ENCODE measurements at regions not wholly inside any gene's neighbourhood (a gene's known extent, or its start where the extent isn't known, plus 50 kb on each side); places are given as distances from the start of the nearest gene placed in this dataset.

- no peak for TF ChIP-seq ZNF462 (CRISPR knock-in tag; IDR thresholded peaks at IDR 0.05)
- no peak for TF ChIP-seq JUNB (IDR thresholded peaks at IDR 0.05; ENCODE audit: unreplicated experiment)
- TF ChIP-seq ETS1 (IDR thresholded peaks at IDR 0.05), result no peak
- TF ChIP-seq POLR2AphosphoS5 (IDR thresholded peaks at IDR 0.05; ENCODE audit: low read depth), result no peak
- TF ChIP-seq ZNF331 (CRISPR knock-in tag; IDR thresholded peaks at IDR 0.05; ENCODE audit: low read depth), result no peak
- no peak for TF ChIP-seq EZH2phosphoT487 (IDR thresholded peaks at IDR 0.05; ENCODE audit: unreplicated experiment)
- TF ChIP-seq STAT1 (IDR thresholded peaks at IDR 0.05; ENCODE audit: unreplicated experiment), result no peak
Measured at GRCh38 chr1:184813528-184814089, 59.0 kb upstream of the EDEM3 start (continued).

DNA sequence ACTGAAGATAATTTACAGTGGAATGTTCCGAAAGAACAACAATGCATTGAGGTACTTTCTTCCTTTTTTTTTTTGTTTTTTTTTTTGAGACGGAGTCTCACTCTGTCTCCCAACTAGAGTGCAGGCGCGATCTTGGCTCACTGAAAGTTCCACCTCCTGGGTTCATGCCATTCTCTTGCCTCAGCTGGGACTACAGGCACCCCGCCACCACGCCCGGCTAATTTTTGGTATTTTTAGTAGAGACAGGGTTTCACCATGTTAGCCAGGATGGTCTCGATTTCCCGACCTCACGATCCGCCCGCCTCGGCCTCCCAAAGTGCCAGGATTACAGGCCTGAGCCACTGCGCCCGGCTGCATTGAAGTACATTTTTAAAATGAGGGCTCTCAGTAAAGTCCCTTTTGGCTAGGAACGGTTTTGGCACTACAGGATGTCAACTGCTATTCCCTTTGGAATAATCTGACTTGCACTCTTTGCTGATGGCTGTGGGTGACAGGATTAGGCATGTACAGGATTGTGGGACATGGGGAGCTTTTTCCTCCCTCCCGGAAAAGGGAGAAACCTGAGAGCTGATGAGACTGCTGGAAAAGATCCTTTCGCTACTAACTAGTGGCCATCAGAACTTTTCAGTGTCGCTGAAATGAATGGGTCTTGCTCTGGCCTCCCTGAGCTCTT lies 56.9 kb upstream of the EDEM3 start:
- no peak overlapping the region for H2AFZ ChIP-seq
- Mint-ChIP-seq H3K4me1 (no peaks in the 10 kb centered on the region), H3K27ac (no peak overlapping the region), H3K36me3 (ENCODE audit: low read depth) (peaks cover 59% of the 10 kb centered on the region), H3K27me3 (ENCODE audit: insufficient read depth, low read depth, poor library complexity) (no peaks in the 10 kb centered on the region), H3K9me3 (peaks cover 45% of the 10 kb centered on the region), H3K4me3 (no peak overlapping the region)
- DNase-seq (ENCODE audit: low spot score) (no peak), ATAC-seq (no peak)
- H3K9me2 ChIP-seq (ENCODE audit: insufficient read depth), result no peaks in the 10 kb centered on the region
- H4K20me1 ChIP-seq (replicated peaks; ENCODE audit: insufficient read depth), result no peaks in the 10 kb centered on the region
- no peak overlapping the region for H3K27ac ChIP-seq (ENCODE audit: low read depth)
- no peak for TF ChIP-seq EZH2phosphoT487 (IDR thresholded peaks at IDR 0.05; ENCODE audit: unreplicated experiment)
- TF ChIP-seq, protein P1, sequence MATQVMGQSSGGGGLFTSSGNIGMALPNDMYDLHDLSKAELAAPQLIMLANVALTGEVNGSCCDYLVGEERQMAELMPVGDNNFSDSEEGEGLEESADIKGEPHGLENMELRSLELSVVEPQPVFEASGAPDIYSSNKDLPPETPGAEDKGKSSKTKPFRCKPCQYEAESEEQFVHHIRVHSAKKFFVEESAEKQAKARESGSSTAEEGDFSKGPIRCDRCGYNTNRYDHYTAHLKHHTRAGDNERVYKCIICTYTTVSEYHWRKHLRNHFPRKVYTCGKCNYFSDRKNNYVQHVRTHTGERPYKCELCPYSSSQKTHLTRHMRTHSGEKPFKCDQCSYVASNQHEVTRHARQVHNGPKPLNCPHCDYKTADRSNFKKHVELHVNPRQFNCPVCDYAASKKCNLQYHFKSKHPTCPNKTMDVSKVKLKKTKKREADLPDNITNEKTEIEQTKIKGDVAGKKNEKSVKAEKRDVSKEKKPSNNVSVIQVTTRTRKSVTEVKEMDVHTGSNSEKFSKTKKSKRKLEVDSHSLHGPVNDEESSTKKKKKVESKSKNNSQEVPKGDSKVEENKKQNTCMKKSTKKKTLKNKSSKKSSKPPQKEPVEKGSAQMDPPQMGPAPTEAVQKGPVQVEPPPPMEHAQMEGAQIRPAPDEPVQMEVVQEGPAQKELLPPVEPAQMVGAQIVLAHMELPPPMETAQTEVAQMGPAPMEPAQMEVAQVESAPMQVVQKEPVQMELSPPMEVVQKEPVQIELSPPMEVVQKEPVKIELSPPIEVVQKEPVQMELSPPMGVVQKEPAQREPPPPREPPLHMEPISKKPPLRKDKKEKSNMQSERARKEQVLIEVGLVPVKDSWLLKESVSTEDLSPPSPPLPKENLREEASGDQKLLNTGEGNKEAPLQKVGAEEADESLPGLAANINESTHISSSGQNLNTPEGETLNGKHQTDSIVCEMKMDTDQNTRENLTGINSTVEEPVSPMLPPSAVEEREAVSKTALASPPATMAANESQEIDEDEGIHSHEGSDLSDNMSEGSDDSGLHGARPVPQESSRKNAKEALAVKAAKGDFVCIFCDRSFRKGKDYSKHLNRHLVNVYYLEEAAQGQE (IDR thresholded peaks at IDR 0.05; ENCODE audit: unreplicated experiment), result no peak
- no peak for TF ChIP-seq POLR2AphosphoS5 (IDR thresholded peaks at IDR 0.05; ENCODE audit: low read depth)
- TF ChIP-seq NANOG (IDR thresholded peaks at IDR 0.05; ENCODE audit: borderline replicate concordance), result no peak
- TF ChIP-seq JUNB (IDR thresholded peaks at IDR 0.05; ENCODE audit: unreplicated experiment), result no peak
- TF ChIP-seq STAT1 (IDR thresholded peaks at IDR 0.05; ENCODE audit: unreplicated experiment), result no peak
- TF ChIP-seq ZNF331 (CRISPR knock-in tag; IDR thresholded peaks at IDR 0.05; ENCODE audit: low read depth), result no peak
- no peak for TF ChIP-seq ZNF114 (CRISPR knock-in tag; IDR thresholded peaks at IDR 0.05)
- TF ChIP-seq CREB1 (CRISPR knock-in tag; IDR thresholded peaks at IDR 0.05; ENCODE audit: low read depth), result no peak
- no peaks in the 10 kb centered on the region for H3F3A ChIP-seq (replicated peaks; ENCODE audit: low read depth)
- no peak overlapping the region for H3K4me3 ChIP-seq
- H3K79me2 ChIP-seq (replicated peaks; ENCODE audit: insufficient read depth), result no peaks in the 10 kb centered on the region
- H3K4me2 ChIP-seq, result no peak overlapping the region
- no peaks in the 10 kb centered on the region for H3K4me1 ChIP-seq (ENCODE audit: insufficient read depth)
- no peaks in the 10 kb centered on the region for H3K27me3 ChIP-seq (ENCODE audit: insufficient read depth)
- peaks cover 22% of the 10 kb centered on the region for H3K36me3 ChIP-seq (ENCODE audit: insufficient read depth)
